ENCODE measurements at regions not wholly inside any gene's neighbourhood (a gene's known extent, or its start where the extent isn't known, plus 50 kb on each side); places are given as distances from the start of the nearest gene placed in this dataset.

DNA sequence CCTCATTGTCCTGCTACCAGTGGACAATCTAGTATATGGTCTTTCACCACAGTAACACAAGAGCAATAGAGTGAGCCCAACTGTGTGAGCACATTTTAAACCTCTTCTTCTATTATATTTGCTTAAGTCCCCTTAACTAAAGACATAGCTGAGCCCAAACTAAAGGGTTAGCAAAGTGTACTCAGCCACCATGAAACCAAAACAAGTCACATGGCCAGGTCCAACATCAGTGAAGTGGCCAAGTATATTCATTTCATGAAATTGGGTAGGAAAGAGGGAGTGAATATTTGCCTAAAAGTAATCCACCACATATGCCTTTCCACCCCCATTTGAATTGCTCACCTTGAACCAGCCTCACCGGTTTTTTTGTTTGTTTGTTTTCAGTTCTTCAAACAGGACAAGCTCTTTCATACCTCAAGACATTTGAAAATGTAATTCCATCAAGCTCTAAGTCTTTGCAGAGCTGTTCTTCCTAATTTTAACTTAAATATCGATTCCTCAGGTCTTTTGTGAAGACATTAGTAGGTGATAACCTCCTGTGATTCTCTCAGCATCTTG is 327.0 kb upstream of the SEMA6D start:
- no peaks in the 10 kb centered on the region for H3K27me3 ChIP-seq (ENCODE audit: insufficient read depth, low read length)
- TF ChIP-seq RAD21 (IDR thresholded peaks at IDR 0.05; ENCODE audit: low read depth) (no peak), CTCF (IDR thresholded peaks at IDR 0.05 in 2 of 3, conservative IDR thresholded peaks at IDR 0.05 in 1 of 3; ENCODE audit: borderline replicate concordance in 1 of 3, insufficient read depth in 1 of 3, low read depth in 2 of 3, low read length in 2 of 3) (no peak), YY1 (IDR thresholded peaks at IDR 0.05; ENCODE audit: extremely low read depth, insufficient replicate concordance, low read depth, low read length) (no peak), EZH2 (IDR thresholded peaks at IDR 0.05) (no peak), SP1 (IDR thresholded peaks at IDR 0.05; ENCODE audit: low read depth) (no peak), FOSL1 (IDR thresholded peaks at IDR 0.05; ENCODE audit: low read depth) (no peak), ZFX (IDR thresholded peaks at IDR 0.05) (no peak), REST (IDR thresholded peaks at IDR 0.05; ENCODE audit: low read depth) (no peak), TCF7L2 (IDR thresholded peaks at IDR 0.05; ENCODE audit: borderline replicate concordance, extremely low read depth, insufficient read depth, insufficient read length) (no peak), ATF3 (IDR thresholded peaks at IDR 0.05) (no peak), EZH2phosphoT487 (IDR thresholded peaks at IDR 0.05; ENCODE audit: borderline replicate concordance) (no peak), ZBTB33 (IDR thresholded peaks at IDR 0.05; ENCODE audit: extremely low read depth, insufficient replicate concordance, low read length) (no peak), CEBPB (IDR thresholded peaks at IDR 0.05; ENCODE audit: low read depth) (no peak), SRF (IDR thresholded peaks at IDR 0.05; ENCODE audit: low read depth) (no peak), CBX3 (IDR thresholded peaks at IDR 0.05; ENCODE audit: low read depth) (no peak), JUND (IDR thresholded peaks at IDR 0.05) (no peak), ELF1 (IDR thresholded peaks at IDR 0.05; ENCODE audit: borderline replicate concordance, low read depth) (no peak)
- TF ChIP-seq, protein P1, sequence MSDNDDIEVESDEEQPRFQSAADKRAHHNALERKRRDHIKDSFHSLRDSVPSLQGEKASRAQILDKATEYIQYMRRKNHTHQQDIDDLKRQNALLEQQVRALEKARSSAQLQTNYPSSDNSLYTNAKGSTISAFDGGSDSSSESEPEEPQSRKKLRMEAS (IDR thresholded peaks at IDR 0.05), result no peak

More for the DNA sequence above, 327.0 kb upstream of the SEMA6D start:
- H3K9me3 ChIP-seq (ENCODE audit: control insufficient read depth in 1 of 2, insufficient read depth in 1 of 2, low read depth in 1 of 2, low read length in 2 of 2), result peaks cover 19 to 33% of the 10 kb centered on the region in 2 experiments; a peak in 2 of 4 replicates
- DNase-seq (ENCODE audit: low read depth, low spot score), result no peak
- intact Hi-C loops (cut with micrococcal nuclease), result no loop called here
- H4K20me1 ChIP-seq (ENCODE audit: insufficient read depth), result no peaks in the 10 kb centered on the region
- POLR2A ChIA-PET, result no interaction called here
- CTCF ChIA-PET, result no interaction called here
- H3K4me2 ChIP-seq (ENCODE audit: low read length), result no peak overlapping the region
- no peaks in the 10 kb centered on the region for H3K9me2 ChIP-seq (ENCODE audit: insufficient read depth)
- no peak overlapping the region for H3K27ac ChIP-seq (ENCODE audit: low read depth, low read length)
- H3K9ac ChIP-seq (ENCODE audit: low read length), result no peak overlapping the region
- ATAC-seq, result no peak
- no peaks in the 10 kb centered on the region for H3K79me2 ChIP-seq (ENCODE audit: insufficient read depth, low read length)
- BruUV-seq (replicated peaks), result no TSS peak
- RAD21 ChIA-PET (ENCODE audit: low non-redundant PET in 1 of 2, low total read pairs in 2 of 2, uncharacterized antibody in 2 of 2, unreplicated experiment in 2 of 2), result no interaction called here
- no peak overlapping the region for H3K4me3 ChIP-seq (replicated peaks in 1 of 2; ENCODE audit: low read depth in 1 of 2, low read length in 2 of 2)
- no peaks in the 10 kb centered on the region for H3K4me1 ChIP-seq (ENCODE audit: control insufficient read depth in 1 of 2, insufficient read depth in 2 of 2, low read length in 2 of 2)
- no peaks in the 10 kb centered on the region for H3K36me3 ChIP-seq (ENCODE audit: control insufficient read depth in 1 of 2, insufficient read depth in 2 of 2, low read length in 2 of 2)
- no peak overlapping the region for H2AFZ ChIP-seq (ENCODE audit: low read depth, low read length, poor library complexity, severe bottlenecking)

Data from HCT116 (cell line).